Psoas muscle (tissue), 7 donors: ENCODE measurements at regions not wholly inside any gene's neighbourhood (a gene's known extent, or its start where the extent isn't known, plus 50 kb on each side); places are given as distances from the start of the nearest gene placed in this dataset.

Source experiments
- ATAC-seq, 4 donors: fragments of 200-7000 bp; cut with Tn5 transposase; one replicate each; pipeline ENCODE4 v1.9.1; 2020; ENCODE audit warnings: moderate library complexity in 3 of 4, mild to moderate bottlenecking in 2 of 4
- DNase-seq, 2 donors: peaks; one replicate each; pipeline ENCODE4 v3.0.0-alpha.2; 2020
- H3K27ac ChIP-seq: fragments of 200-600 bp; one replicate; pipeline ENCODE4 v1.8.0; 2022
- H3K27me3 ChIP-seq, 3 donors: fragments of 200-600 bp in 1 of 3; one replicate each; pipeline versions ENCODE4 v1.6.1 to v1.8.0; 2013 to 2022; ENCODE audit warnings: low read length in 2 of 3, mild to moderate bottlenecking in 2 of 3, moderate library complexity in 1 of 3; ENCODE audit not compliant: insufficient read depth in 3 of 3
- H3K36me3 ChIP-seq, 2 donors: fragments of 200-600 bp in 1 of 2; one replicate each; pipeline versions ENCODE4 v1.6.1 to v1.8.0; 2013 to 2022; ENCODE audit warnings: low read depth in 1 of 2, mild to moderate bottlenecking in 1 of 2, moderate library complexity in 1 of 2; ENCODE audit not compliant: insufficient read depth in 1 of 2
- H3K4me1 ChIP-seq: fragments of 200-600 bp; one replicate; pipeline ENCODE4 v1.8.0; 2022
- H3K4me3 ChIP-seq: fragments of 200-600 bp; one replicate; pipeline ENCODE4 v1.8.0; 2022; ENCODE audit warnings: mild to moderate bottlenecking
- H3K9me3 ChIP-seq: fragments of 200-600 bp; one replicate; pipeline ENCODE4 v1.8.0; 2022
- CTCF ChIP-seq: fragments of 200-600 bp; IDR thresholded peaks from one replicate; pipeline ENCODE4 v1.8.0; 2022; ENCODE audit warnings: antibody characterized with exemption
- WGBS, 3 donors: extraction: QIAGEN DNeasy Blood & Tissue Kit; methylation state at CpG; one replicate each; pipeline versions ENCODE4 v1.1.6 to v1.1.7; 2013; 5-methylcytosine and 5-hydroxymethylcytosine counted together
- intact Hi-C, 2 donors: fragments of 100-400 bp; cut with DNase I; formaldehyde crosslinking; loops; one replicate each; pipeline versions ENCODE4 v1.11.0 to v1.14.2; 2022
- donor health status: healthy with polysubstance abuse.
- donor health status: DM: no; HTN: no; CAD: no; lungs with moderate emphysema.
- donor health status: Bipolar disorder and iron deficiency.
- donor health status: healthy.
- donor health status: DM: yes; HTN: yes; CAD: no.
- donor health status: DM: no; HTN: no; CAD: no.
- donor health status: DM: yes; HTN: yes; CAD: no.

- no peak for TF ChIP-seq CTCF
- H3K4me1 ChIP-seq = no peaks in the 10 kb centered on the region
- no peak overlapping the region for H3K27ac ChIP-seq
- no peaks in the 10 kb centered on the region for H3K27me3 ChIP-seq
- intact Hi-C loops = no loop called here
- DNase-seq = no peak
- no peaks in the 10 kb centered on the region for H3K36me3 ChIP-seq
- no peaks in the 10 kb centered on the region for H3K9me3 ChIP-seq
- no peak for ATAC-seq
- no peak overlapping the region for H3K4me3 ChIP-seq
- 76 to 80% (median 77%) methylated on average over 4 of the region's 4 CpGs for WGBS, 3 donors
Measured at GRCh38 chr7:114755856-114756255, 166.0 kb upstream of the MDFIC start.

- Histone ChIP-seq H3K4me1 (no peaks in the 10 kb centered on the region), H3K27ac (no peak overlapping the region), H3K36me3 (no peaks in the 10 kb centered on the region), H3K9me3 (no peaks in the 10 kb centered on the region), H3K27me3 (no peaks in the 10 kb centered on the region), H3K4me3 (no peak overlapping the region)
- no peak for TF ChIP-seq CTCF
- 68 to 75% (median 70%) methylated on average over 4 of the region's 4 CpGs for WGBS, 3 donors
- ATAC-seq = no peak
- intact Hi-C loops = no loop called here
- DNase-seq = no peak
Measured at GRCh38 chr7:114758661-114759227, 163.2 kb upstream of the MDFIC start.

GRCh38 chr7:114759347-114760062, 162.4 kb upstream of the MDFIC start:
- H3K27ac ChIP-seq = no peak overlapping the region
- no peak for TF ChIP-seq CTCF
- H3K4me1 ChIP-seq = no peaks in the 10 kb centered on the region
- no peak overlapping the region for H3K4me3 ChIP-seq
- WGBS, 3 donors = 71 to 83% (median 77%) methylated on average over 2 of the region's 2 CpGs
- no peak for DNase-seq
- no peaks in the 10 kb centered on the region for H3K9me3 ChIP-seq
- intact Hi-C loops = no loop called here
- H3K27me3 ChIP-seq = no peaks in the 10 kb centered on the region
- no peak for ATAC-seq
- no peaks in the 10 kb centered on the region for H3K36me3 ChIP-seq

GRCh38 chr7:114760477-114760876, 161.4 kb upstream of the MDFIC start:
- Histone ChIP-seq H3K27me3 (no peaks in the 10 kb centered on the region), H3K4me1 (no peaks in the 10 kb centered on the region), H3K36me3 (no peaks in the 10 kb centered on the region), H3K4me3 (no peak overlapping the region), H3K27ac (no peak overlapping the region), H3K9me3 (no peaks in the 10 kb centered on the region)
- no peak for DNase-seq
- WGBS, 3 donors = 78 to 83% (median 83%) methylated on average over 2 of the region's 2 CpGs
- no peak for ATAC-seq
- no peak for TF ChIP-seq CTCF
- intact Hi-C loops = no loop called here

- H3K4me1 ChIP-seq = no peaks in the 10 kb centered on the region
- no peak overlapping the region for H3K27ac ChIP-seq
- no peak for TF ChIP-seq CTCF
- no peak for DNase-seq
- H3K4me3 ChIP-seq = no peak overlapping the region
- 92 to 99% (median 93%) methylated on average over 2 of the region's 2 CpGs for WGBS, 3 donors
- H3K36me3 ChIP-seq = no peaks in the 10 kb centered on the region
- H3K9me3 ChIP-seq = no peaks in the 10 kb centered on the region
- no peaks in the 10 kb centered on the region for H3K27me3 ChIP-seq
- intact Hi-C loops = no loop called here
- ATAC-seq = no peak
Measured at GRCh38 chr7:114761973-114762372, 159.9 kb upstream of the MDFIC start.
